ENCODE measurements at regions not wholly inside any gene's neighbourhood (a gene's known extent, or its start where the extent isn't known, plus 50 kb on each side); places are given as distances from the start of the nearest gene placed in this dataset.

DNA sequence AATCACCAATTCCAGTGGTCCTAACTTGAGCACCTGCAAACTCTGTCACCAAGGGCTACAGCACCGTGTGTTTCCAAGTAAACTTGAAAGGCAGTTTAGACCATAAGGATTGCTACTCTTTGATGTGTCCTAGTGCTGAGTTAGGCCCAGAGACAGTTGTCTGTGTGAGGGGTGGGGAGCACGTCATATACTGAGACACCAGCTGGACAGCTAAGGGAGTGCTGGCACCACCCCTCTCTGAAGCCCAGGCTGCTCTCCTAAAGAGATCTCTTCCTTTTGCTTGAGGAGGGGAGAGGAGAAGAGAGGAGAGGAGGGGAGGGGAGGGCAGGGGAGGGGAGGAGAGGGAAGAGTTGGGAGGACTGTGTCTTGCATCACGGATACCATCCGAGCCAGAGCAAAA, 218.7 kb upstream of the TACR3 start:
- TF ChIP-seq, protein P1, sequence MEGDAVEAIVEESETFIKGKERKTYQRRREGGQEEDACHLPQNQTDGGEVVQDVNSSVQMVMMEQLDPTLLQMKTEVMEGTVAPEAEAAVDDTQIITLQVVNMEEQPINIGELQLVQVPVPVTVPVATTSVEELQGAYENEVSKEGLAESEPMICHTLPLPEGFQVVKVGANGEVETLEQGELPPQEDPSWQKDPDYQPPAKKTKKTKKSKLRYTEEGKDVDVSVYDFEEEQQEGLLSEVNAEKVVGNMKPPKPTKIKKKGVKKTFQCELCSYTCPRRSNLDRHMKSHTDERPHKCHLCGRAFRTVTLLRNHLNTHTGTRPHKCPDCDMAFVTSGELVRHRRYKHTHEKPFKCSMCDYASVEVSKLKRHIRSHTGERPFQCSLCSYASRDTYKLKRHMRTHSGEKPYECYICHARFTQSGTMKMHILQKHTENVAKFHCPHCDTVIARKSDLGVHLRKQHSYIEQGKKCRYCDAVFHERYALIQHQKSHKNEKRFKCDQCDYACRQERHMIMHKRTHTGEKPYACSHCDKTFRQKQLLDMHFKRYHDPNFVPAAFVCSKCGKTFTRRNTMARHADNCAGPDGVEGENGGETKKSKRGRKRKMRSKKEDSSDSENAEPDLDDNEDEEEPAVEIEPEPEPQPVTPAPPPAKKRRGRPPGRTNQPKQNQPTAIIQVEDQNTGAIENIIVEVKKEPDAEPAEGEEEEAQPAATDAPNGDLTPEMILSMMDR (conservative IDR thresholded peaks at IDR 0.05; ENCODE audit: low read depth, low read length): no peak
- TF ChIP-seq EZH2phosphoT487 (IDR thresholded peaks at IDR 0.05; ENCODE audit: borderline replicate concordance, low read length): no peak

Measured in PC-3 (cell line).